ENCODE measurements at regions not wholly inside any gene's neighbourhood (a gene's known extent, or its start where the extent isn't known, plus 50 kb on each side); places are given as distances from the start of the nearest gene placed in this dataset.

DNA sequence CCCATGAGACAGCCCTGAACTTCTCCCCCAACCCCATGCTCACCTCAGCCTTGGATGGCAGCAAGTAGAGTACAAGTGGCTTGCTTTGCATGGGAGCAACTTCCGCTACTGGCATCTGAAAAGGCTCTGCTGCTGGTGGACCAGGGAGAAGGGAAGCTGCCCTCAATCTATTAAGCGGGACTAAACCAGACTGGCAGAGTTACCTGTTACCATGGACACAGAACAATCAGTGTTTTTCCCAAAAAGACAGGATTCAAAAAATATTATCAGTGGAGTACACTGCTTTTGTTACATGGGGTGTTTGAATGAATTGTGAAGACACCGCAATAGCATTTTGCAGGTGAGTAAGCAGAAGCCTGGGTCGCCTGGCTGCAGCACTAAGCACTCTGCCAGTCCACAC is 631.4 kb upstream of the B3GAT1 start:
- H3K27me3 ChIP-seq (ENCODE audit: control insufficient read depth, insufficient read depth, low read length), result no peaks in the 10 kb centered on the region
- no peaks in the 10 kb centered on the region for H3K36me3 ChIP-seq (ENCODE audit: control insufficient read depth, insufficient read depth, low read length)
- no peak for DNase-seq (ENCODE audit: low read depth)
- no peak overlapping the region for H3K4me3 ChIP-seq (ENCODE audit: low read depth, low read length)
- ChIA-PET CTCF (no interaction called here), POLR2A (no interaction called here)
- TF ChIP-seq, protein P1, sequence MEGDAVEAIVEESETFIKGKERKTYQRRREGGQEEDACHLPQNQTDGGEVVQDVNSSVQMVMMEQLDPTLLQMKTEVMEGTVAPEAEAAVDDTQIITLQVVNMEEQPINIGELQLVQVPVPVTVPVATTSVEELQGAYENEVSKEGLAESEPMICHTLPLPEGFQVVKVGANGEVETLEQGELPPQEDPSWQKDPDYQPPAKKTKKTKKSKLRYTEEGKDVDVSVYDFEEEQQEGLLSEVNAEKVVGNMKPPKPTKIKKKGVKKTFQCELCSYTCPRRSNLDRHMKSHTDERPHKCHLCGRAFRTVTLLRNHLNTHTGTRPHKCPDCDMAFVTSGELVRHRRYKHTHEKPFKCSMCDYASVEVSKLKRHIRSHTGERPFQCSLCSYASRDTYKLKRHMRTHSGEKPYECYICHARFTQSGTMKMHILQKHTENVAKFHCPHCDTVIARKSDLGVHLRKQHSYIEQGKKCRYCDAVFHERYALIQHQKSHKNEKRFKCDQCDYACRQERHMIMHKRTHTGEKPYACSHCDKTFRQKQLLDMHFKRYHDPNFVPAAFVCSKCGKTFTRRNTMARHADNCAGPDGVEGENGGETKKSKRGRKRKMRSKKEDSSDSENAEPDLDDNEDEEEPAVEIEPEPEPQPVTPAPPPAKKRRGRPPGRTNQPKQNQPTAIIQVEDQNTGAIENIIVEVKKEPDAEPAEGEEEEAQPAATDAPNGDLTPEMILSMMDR (IDR thresholded peaks at IDR 0.05; ENCODE audit: insufficient read depth, low read depth, low read length), result no peak

DNA sequence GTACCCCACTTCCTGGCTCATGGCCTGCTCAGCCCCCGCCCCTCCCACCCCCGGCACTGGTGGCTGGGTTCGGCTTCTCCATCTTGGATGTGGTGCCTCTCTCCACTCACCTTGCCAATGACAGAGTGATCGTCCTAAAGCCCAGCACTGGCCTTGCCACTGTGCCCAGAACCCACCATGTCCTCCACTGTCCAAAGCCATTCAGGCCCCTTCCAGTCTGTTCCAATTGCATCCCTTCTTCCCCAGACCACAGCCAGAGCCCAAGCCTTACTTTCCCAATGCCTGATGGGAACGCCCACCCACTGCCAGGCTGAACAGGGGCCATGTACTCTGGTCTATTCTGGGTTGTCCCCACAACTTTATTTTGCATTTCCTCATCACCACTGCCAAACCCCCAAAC is 625.8 kb upstream of the B3GAT1 start:
- CTCF ChIA-PET, result no interaction called here

DNA sequence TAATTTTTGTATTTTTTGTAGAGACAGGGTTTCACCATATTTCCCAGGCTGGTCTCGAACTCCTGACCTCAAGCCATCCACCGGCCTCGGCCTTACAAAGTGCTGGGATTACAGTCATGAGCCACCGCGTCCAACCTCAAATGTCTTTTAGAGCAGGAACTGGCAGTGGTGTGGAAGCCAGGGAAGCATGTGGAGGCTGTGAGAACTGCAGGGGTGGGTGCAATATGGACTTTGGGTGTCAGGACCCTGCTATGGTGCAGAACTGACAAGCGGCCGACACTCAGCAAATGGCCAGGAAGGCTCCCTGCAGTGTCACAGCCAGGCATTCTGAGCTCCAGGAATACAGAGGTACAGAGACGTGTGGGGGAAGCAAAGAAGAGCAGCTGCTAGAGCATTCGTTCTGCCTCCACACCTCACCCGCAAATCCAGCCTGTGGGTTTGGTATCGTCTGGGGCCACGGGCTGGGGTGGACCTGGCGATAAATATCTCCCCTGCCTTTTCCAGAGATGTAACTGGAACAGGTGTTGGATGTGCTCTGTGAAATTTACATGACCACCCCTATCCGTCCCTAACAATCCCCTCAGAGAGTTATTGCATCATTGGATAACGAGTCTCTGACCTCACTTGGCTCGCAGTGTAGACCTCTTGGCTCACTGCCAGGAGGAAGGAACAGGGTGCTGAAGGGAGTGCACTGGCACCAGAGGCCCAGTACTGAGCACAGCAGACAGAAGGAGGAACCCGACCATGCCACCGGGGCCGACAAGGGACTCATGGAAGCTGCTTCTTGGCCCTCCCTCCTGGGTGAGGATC is 624.7 kb upstream of the B3GAT1 start:
- POLR2A ChIA-PET, result no interaction called here
- Histone ChIP-seq H3K27me3 (ENCODE audit: control insufficient read depth, insufficient read depth, low read length) (no peaks in the 10 kb centered on the region), H3K4me3 (ENCODE audit: low read depth, low read length) (no peak overlapping the region), H3K36me3 (ENCODE audit: control insufficient read depth, insufficient read depth, low read length) (no peaks in the 10 kb centered on the region)
- TF ChIP-seq, protein P1 (IDR thresholded peaks at IDR 0.05; ENCODE audit: insufficient read depth, low read depth, low read length), result no peak
- CTCF ChIA-PET, result no interaction called here
- DNase-seq (ENCODE audit: low read depth), result no peak

More for the DNA sequence above, 625.8 kb upstream of the B3GAT1 start:
- no peaks in the 10 kb centered on the region for H3K36me3 ChIP-seq (ENCODE audit: control insufficient read depth, insufficient read depth, low read length)
- H3K4me3 ChIP-seq (ENCODE audit: low read depth, low read length), result no peak overlapping the region
- TF ChIP-seq, protein P1 (IDR thresholded peaks at IDR 0.05; ENCODE audit: insufficient read depth, low read depth, low read length), result no peak
- H3K27me3 ChIP-seq (ENCODE audit: control insufficient read depth, insufficient read depth, low read length), result no peaks in the 10 kb centered on the region
- DNase-seq (ENCODE audit: low read depth), result no peak
- POLR2A ChIA-PET, result no interaction called here

DNA sequence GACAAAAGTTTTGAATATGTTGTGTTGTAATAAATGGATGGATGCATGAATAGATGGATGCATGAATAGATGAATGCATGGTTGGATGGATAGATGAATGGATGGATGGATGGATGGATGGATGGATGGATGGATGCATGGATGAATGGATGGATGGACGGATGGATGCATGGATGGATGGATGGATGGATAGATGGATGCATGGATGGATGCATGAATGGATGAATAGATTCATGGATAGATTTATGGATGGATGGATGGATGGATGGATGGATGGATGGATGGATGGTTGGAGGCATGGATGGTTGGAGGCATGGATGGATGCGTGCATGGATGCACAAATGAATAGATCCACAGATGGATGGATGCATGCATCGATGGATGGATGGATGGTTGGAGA is 623.2 kb upstream of the B3GAT1 start:
- H3K27me3 ChIP-seq (ENCODE audit: control insufficient read depth, insufficient read depth, low read length), result no peaks in the 10 kb centered on the region
- ChIA-PET POLR2A (no interaction called here), CTCF (no interaction called here)
- DNase-seq (ENCODE audit: low read depth), result no peak
- H3K4me3 ChIP-seq (ENCODE audit: low read depth, low read length), result no peak overlapping the region
- no peaks in the 10 kb centered on the region for H3K36me3 ChIP-seq (ENCODE audit: control insufficient read depth, insufficient read depth, low read length)
- TF ChIP-seq, protein P1 (IDR thresholded peaks at IDR 0.05; ENCODE audit: insufficient read depth, low read depth, low read length), result no peak

DNA sequence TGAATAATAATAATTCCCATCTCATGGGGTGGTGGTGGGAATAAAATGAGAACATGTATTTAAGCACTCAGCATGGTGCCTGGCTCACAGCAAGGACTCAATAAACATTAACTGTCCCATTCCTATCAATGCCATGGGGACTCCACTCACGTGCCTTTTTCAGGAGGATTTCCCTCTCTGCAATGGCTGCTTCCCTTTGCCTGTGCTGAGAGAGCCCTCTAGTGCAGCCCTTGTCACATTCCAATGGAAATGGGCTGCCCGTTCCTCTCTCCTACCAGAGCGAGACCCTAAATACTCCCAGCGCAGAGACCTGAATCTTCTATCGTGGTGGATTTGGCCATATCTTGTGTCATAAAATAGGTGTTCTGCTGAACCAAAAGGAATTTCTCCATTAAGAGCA is 621.5 kb upstream of the B3GAT1 start:
- no peak overlapping the region for H3K4me3 ChIP-seq (ENCODE audit: low read depth, low read length)
- no peaks in the 10 kb centered on the region for H3K36me3 ChIP-seq (ENCODE audit: control insufficient read depth, insufficient read depth, low read length)
- H3K27me3 ChIP-seq (ENCODE audit: control insufficient read depth, insufficient read depth, low read length), result no peaks in the 10 kb centered on the region
- ChIA-PET POLR2A (no interaction called here), CTCF (no interaction called here)
- DNase-seq (ENCODE audit: low read depth), result no peak
- TF ChIP-seq, protein P1 (IDR thresholded peaks at IDR 0.05; ENCODE audit: insufficient read depth, low read depth, low read length), result no peak

All from BJ (cell line).